PC-3 (cell line): ENCODE measurements at regions not wholly inside any gene's neighbourhood (a gene's known extent, or its start where the extent isn't known, plus 50 kb on each side); places are given as distances from the start of the nearest gene placed in this dataset.

Source experiments
- ATAC-seq: fragments of 200-7000 bp; cut with Tn5 transposase; 2 replicates; pipeline ENCODE4 v1.9.1; 2020; ENCODE audit warnings: mild to moderate bottlenecking, moderate library complexity
- BruUV-seq: library from RNA; stranded (reverse); fragments of 400-500 nt; replicated peaks from 2 replicates; lab custom pipeline; 2021; lab: Mats Ljungman, UMichigan
- CTCF ChIA-PET: fragments of 300-600 bp; sonication (Branson Sonifier 250); formaldehyde crosslinking; loops from one replicate; lab custom pipeline; 2022; ENCODE audit warnings: antibody characterized with exemption; lab: Charles Lee
- POLR2A ChIA-PET: fragments of 300-600 bp; sonication (Branson Sonifier 250); formaldehyde crosslinking; loops from one replicate; lab custom pipeline; 2022; ENCODE audit warnings: antibody characterized with exemption; ENCODE audit not compliant: unreplicated experiment; lab: Charles Lee
- DNase-seq: peaks from one replicate; pipeline ENCODE4 v3.0.0-alpha.2; 2015
- H2AFZ ChIP-seq: fragments of 300-600 bp; sonication (generic); 2 replicates; pipeline ENCODE4 v1.6.0; 2016; ENCODE audit warnings: antibody characterized with exemption, low read length
- H3F3A ChIP-seq: fragments of 300-600 bp; sonication (generic); one replicate; pipeline ENCODE4 v1.6.0; 2017; ENCODE audit warnings: antibody characterized with exemption, low read length, control low read depth, mild to moderate bottlenecking; ENCODE audit not compliant: unreplicated experiment
- H3K27ac ChIP-seq: fragments of 300-600 bp; sonication (generic); 2 replicates; pipeline ENCODE4 v1.5.1; 2016; ENCODE audit warnings: mild to moderate bottlenecking, low read length
- H3K27me3 ChIP-seq: fragments of 300-600 bp; sonication (generic); 2 replicates; pipeline ENCODE4 v1.6.1; 2016; ENCODE audit warnings: low read length, mixed read lengths
- H3K36me3 ChIP-seq: fragments of 300-600 bp; sonication (generic); 2 replicates; pipeline ENCODE4 v1.6.1; 2016; ENCODE audit warnings: low read depth, mixed run types, low read length, mixed read lengths
- H3K4me1 ChIP-seq: fragments of 300-600 bp; sonication (generic); 2 replicates; pipeline ENCODE4 v1.5.1; 2016; ENCODE audit warnings: low read length; ENCODE audit not compliant: insufficient read depth
- H3K4me2 ChIP-seq: fragments of 300-600 bp; sonication (generic); 2 replicates; pipeline ENCODE4 v1.6.0; 2016; ENCODE audit warnings: low read length
- H3K4me3 ChIP-seq: fragments of 300-600 bp; sonication (generic); 2 replicates; pipeline ENCODE4 v1.5.1; 2016; ENCODE audit warnings: mild to moderate bottlenecking, low read length, mixed read lengths
- H3K79me2 ChIP-seq: fragments of 300-600 bp; sonication (generic); 2 replicates; pipeline ENCODE4 v1.6.1; 2017; ENCODE audit warnings: low read length, mixed read lengths
- H3K9ac ChIP-seq: fragments of 300-600 bp; sonication (generic); 2 replicates; pipeline ENCODE4 v1.6.0; 2016; ENCODE audit warnings: mild to moderate bottlenecking, low read length
- H3K9me2 ChIP-seq: fragments of 300-600 bp; sonication (generic); replicated peaks from 2 replicates; pipeline ENCODE4 v1.6.1; 2016; ENCODE audit warnings: mixed run types, low read length, mixed read lengths
- H3K9me3 ChIP-seq: fragments of 300-600 bp; sonication (generic); 2 replicates; pipeline ENCODE4 v1.6.1; 2016; ENCODE audit warnings: low read length, mixed read lengths
- H4K20me1 ChIP-seq: fragments of 300-600 bp; sonication (generic); 2 replicates; pipeline ENCODE4 v1.6.1; 2016; ENCODE audit warnings: low read length, mixed read lengths
- CTCF ChIP-seq: fragments of 300-600 bp; sonication (generic); conservative IDR thresholded peaks from 2 replicates; pipeline ENCODE4 v1.5.1; 2017; ENCODE audit warnings: antibody characterized with exemption, low read depth, mild to moderate bottlenecking, low read length
- EZH2 ChIP-seq: fragments of 300-600 bp; sonication (generic); IDR thresholded peaks from one replicate; pipeline ENCODE4 v1.6.1; 2017; ENCODE audit warnings: antibody characterized with exemption, mild to moderate bottlenecking, low read length; ENCODE audit not compliant: unreplicated experiment
- EZH2phosphoT487 ChIP-seq: fragments of 300-600 bp; sonication (generic); IDR thresholded peaks from 2 replicates; pipeline ENCODE4 v1.6.1; 2018; ENCODE audit warnings: mild to moderate bottlenecking, antibody characterized with exemption, low read length, borderline replicate concordance
- intact Hi-C: fragments of 100-400 bp; cut with micrococcal nuclease; formaldehyde crosslinking; loops from 2 replicates; pipeline ENCODE4 v1.9.0; 2023

- Histone ChIP-seq H3K4me1 (no peaks in the 10 kb centered on the region), H3K4me2 (no peak overlapping the region), H4K20me1 (no peaks in the 10 kb centered on the region), H3K9ac (no peak overlapping the region), H3K36me3 (no peaks in the 10 kb centered on the region), H3K27me3 (no peaks in the 10 kb centered on the region), H3K27ac (no peak overlapping the region), H3K79me2 (no peaks in the 10 kb centered on the region), H3K9me3 (no peaks in the 10 kb centered on the region), H3K4me3 (no peak overlapping the region), H3F3A (no peaks in the 10 kb centered on the region), H2AFZ (no peak overlapping the region), H3K9me2 (no peaks in the 10 kb centered on the region)
- ATAC-seq (no peak), DNase-seq (no peak)
- CTCF ChIA-PET = interaction anchor here (0.7 kb wide), 1 partner anchor 55 kb away, joined by 6 read pairs; no protein-coding TSS in a partner anchor
- no TSS peak for BruUV-seq
- POLR2A ChIA-PET = no interaction called here
- intact Hi-C loops = no loop called here
- no peak for TF ChIP-seq EZH2phosphoT487
- TF ChIP-seq EZH2 = no peak
- no peak for TF ChIP-seq CTCF
Measured at GRCh38 chr7:33661430-33662160, 243.7 kb upstream of the BMPER start.

GRCh38 chr7:33666531-33666930, 238.8 kb upstream of the BMPER start:
- no TSS peak for BruUV-seq
- TF ChIP-seq EZH2phosphoT487 = no peak
- no peak for TF ChIP-seq EZH2
- no peak for TF ChIP-seq CTCF
- Histone ChIP-seq H3K4me1 (peaks cover 24% of the 10 kb centered on the region), H3K36me3 (no peaks in the 10 kb centered on the region), H3K4me3 (no peak overlapping the region), H3K9me2 (no peaks in the 10 kb centered on the region), H3K4me2 (no peak overlapping the region), H3K27ac (no peak overlapping the region), H3K79me2 (no peaks in the 10 kb centered on the region), H4K20me1 (no peaks in the 10 kb centered on the region), H3K9me3 (no peaks in the 10 kb centered on the region), H3K27me3 (no peaks in the 10 kb centered on the region), H3F3A (no peaks in the 10 kb centered on the region), H2AFZ (no peak overlapping the region), H3K9ac (no peak overlapping the region)
- DNase-seq (peak; percentile 8), ATAC-seq (no peak)
- intact Hi-C loops = loop anchor here (5.0 kb wide), 1 partner anchor 209 kb away; no protein-coding TSS in a partner anchor
- CTCF ChIA-PET = no interaction called here
- POLR2A ChIA-PET = no interaction called here

- Histone ChIP-seq H3K79me2 (no peaks in the 10 kb centered on the region), H3K9me3 (no peaks in the 10 kb centered on the region), H4K20me1 (no peaks in the 10 kb centered on the region), H3K4me1 (peaks cover 24% of the 10 kb centered on the region), H3K27ac (no peak overlapping the region), H3K36me3 (no peaks in the 10 kb centered on the region), H3K4me2 (no peak overlapping the region), H3K9ac (no peak overlapping the region), H3F3A (no peaks in the 10 kb centered on the region), H3K27me3 (no peaks in the 10 kb centered on the region), H3K9me2 (no peaks in the 10 kb centered on the region), H3K4me3 (no peak overlapping the region), H2AFZ (no peak overlapping the region)
- ChIA-PET CTCF (no interaction called here), POLR2A (no interaction called here)
- ATAC-seq = no peak
- intact Hi-C loops = loop anchor here (5.0 kb wide), 1 partner anchor 210 kb away; no protein-coding TSS in a partner anchor
- peak; percentile 34 for DNase-seq
- BruUV-seq = no TSS peak
- TF ChIP-seq CTCF (no peak), EZH2phosphoT487 (no peak), EZH2 (no peak)
Measured at GRCh38 chr7:33667196-33667595, 238.1 kb upstream of the BMPER start.
